Mesothelial cell of epicardium (in vitro differentiated cells): ENCODE measurements at regions not wholly inside any gene's neighbourhood (a gene's known extent, or its start where the extent isn't known, plus 50 kb on each side); places are given as distances from the start of the nearest gene placed in this dataset.

Experiments
- DNase-seq, 2 experiments: peaks; one replicate each; pipeline ENCODE4 v3.0.0; 2021; ENCODE audit warnings: low spot score in 2 of 2; ENCODE audit not compliant: unreplicated experiment in 2 of 2
- H3K27ac Mint-ChIP-seq: 2 replicates; pipeline ENCODE4 v1.8.0; 2021; ENCODE audit warnings: mixed read lengths
- H3K27me3 Mint-ChIP-seq: 2 replicates; pipeline ENCODE4 v1.8.0; 2021; ENCODE audit warnings: low read depth, mixed read lengths
- H3K36me3 Mint-ChIP-seq: 2 replicates; pipeline ENCODE4 v1.8.0; 2021; ENCODE audit warnings: mixed read lengths
- H3K4me1 Mint-ChIP-seq: 2 replicates; pipeline ENCODE4 v1.8.0; 2021; ENCODE audit warnings: mixed read lengths
- H3K4me3 Mint-ChIP-seq: 2 replicates; pipeline ENCODE4 v1.8.0; 2021; ENCODE audit warnings: mild to moderate bottlenecking, moderate library complexity, mixed read lengths
- H3K9me3 Mint-ChIP-seq: 2 replicates; pipeline ENCODE4 v1.8.0; 2021; ENCODE audit warnings: mixed read lengths
- TF ChIP-seq, protein P1 (sequence below): fragments of 200-600 bp; sonication (generic); IDR thresholded peaks from one replicate; pipeline ENCODE4 v1.5.0; 2021; ENCODE audit warnings: antibody characterized with exemption; ENCODE audit not compliant: unreplicated experiment

GRCh38 chr1:78348496-78349284 is 142.1 kb upstream of the PTGFR start:
- Mint-ChIP-seq H3K4me3 (no peak overlapping the region), H3K4me1 (no peaks in the 10 kb centered on the region), H3K27ac (no peak overlapping the region), H3K27me3 (peaks cover 37% of the 10 kb centered on the region), H3K36me3 (no peaks in the 10 kb centered on the region), H3K9me3 (peaks cover 4% of the 10 kb centered on the region)
- no peak for DNase-seq
- TF ChIP-seq, protein P1, sequence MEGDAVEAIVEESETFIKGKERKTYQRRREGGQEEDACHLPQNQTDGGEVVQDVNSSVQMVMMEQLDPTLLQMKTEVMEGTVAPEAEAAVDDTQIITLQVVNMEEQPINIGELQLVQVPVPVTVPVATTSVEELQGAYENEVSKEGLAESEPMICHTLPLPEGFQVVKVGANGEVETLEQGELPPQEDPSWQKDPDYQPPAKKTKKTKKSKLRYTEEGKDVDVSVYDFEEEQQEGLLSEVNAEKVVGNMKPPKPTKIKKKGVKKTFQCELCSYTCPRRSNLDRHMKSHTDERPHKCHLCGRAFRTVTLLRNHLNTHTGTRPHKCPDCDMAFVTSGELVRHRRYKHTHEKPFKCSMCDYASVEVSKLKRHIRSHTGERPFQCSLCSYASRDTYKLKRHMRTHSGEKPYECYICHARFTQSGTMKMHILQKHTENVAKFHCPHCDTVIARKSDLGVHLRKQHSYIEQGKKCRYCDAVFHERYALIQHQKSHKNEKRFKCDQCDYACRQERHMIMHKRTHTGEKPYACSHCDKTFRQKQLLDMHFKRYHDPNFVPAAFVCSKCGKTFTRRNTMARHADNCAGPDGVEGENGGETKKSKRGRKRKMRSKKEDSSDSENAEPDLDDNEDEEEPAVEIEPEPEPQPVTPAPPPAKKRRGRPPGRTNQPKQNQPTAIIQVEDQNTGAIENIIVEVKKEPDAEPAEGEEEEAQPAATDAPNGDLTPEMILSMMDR = no peak

DNA sequence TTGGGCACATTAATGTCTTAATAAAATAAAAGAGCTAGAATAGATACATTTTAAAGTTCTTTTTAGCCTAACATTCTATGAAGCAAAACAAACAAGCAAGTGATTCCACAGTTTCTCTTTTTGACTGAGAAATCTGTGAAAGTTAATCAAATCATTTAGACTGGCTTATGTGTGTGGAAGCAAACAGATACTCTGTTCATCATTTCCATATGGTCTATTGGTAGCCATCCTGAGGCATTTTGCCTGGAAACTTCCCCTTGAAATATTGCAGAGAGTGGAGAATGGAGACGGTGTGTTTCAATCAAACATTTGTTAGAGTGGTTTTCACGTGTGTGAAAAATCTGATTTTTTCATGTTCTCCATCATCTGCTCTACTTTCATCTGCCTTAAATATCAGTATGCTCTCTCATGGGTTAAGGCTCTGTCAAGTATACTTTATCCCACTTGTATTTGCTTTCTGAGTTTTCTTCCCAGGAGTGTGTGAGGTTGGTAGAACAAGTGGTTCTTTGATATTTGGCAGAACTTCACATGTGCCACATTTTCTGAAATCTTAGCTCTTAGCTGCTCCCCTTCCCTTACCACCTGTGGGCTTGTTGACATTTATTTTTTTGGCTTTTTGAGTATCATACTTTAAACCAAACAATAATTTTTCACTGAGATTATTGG is 139.1 kb upstream of the PTGFR start:
- TF ChIP-seq, protein P1 = no peak
- H3K4me1 Mint-ChIP-seq = no peaks in the 10 kb centered on the region
- no peak overlapping the region for H3K27ac Mint-ChIP-seq
- H3K36me3 Mint-ChIP-seq = no peaks in the 10 kb centered on the region
- peaks cover 4% of the 10 kb centered on the region for H3K9me3 Mint-ChIP-seq
- no peak for DNase-seq
- H3K4me3 Mint-ChIP-seq = no peak overlapping the region
- peaks cover 33% of the 10 kb centered on the region for H3K27me3 Mint-ChIP-seq

DNA sequence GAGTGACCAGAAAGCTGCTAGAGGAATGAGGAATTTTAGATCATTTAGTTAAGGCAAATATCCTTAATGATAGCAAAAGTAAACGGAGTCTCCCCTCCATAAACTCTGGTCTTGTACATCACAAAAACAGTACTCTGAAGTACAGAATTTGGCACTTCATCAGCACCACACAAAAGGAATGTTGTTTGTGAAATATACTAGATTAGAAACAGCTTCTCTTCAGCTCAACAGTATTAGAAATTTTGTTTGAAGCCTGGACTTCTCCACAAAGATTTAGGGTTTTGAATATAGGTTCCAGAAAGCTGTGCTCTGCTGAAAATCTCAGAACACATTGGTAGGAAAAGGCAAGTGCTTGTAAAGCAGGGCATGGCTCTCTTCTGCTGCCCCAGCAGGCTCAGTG is 135.1 kb upstream of the PTGFR start:
- Mint-ChIP-seq H3K36me3 (no peaks in the 10 kb centered on the region), H3K9me3 (no peaks in the 10 kb centered on the region), H3K4me1 (no peaks in the 10 kb centered on the region), H3K27ac (no peak overlapping the region), H3K27me3 (peaks cover 36% of the 10 kb centered on the region), H3K4me3 (no peak overlapping the region)
- TF ChIP-seq, protein P1 = no peak
- no peak for DNase-seq

DNA sequence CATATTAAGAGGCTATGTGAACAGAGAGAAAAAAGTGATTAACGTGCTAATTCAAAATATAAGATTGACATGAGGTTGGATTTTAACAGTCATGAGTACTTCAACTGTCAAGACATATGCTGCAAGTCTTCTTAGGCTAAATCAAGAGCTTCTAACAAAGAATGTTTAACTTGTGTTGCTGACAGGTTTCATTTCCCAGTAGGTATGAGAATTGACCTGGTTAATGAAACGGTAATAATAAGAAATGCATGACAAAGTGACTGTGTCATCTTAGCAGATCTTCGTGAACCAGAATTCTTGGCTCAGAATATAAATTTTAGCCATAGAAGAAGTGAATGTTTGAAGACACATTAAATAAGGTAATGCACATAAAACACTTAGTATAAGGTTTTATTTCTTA is 132.6 kb upstream of the PTGFR start:
- H3K9me3 Mint-ChIP-seq = no peaks in the 10 kb centered on the region
- H3K36me3 Mint-ChIP-seq = no peaks in the 10 kb centered on the region
- no peak overlapping the region for H3K27ac Mint-ChIP-seq
- no peaks in the 10 kb centered on the region for H3K4me1 Mint-ChIP-seq
- TF ChIP-seq, protein P1 = no peak
- H3K4me3 Mint-ChIP-seq = no peak overlapping the region
- H3K27me3 Mint-ChIP-seq = peaks cover 30% of the 10 kb centered on the region
- DNase-seq = no peak

DNA sequence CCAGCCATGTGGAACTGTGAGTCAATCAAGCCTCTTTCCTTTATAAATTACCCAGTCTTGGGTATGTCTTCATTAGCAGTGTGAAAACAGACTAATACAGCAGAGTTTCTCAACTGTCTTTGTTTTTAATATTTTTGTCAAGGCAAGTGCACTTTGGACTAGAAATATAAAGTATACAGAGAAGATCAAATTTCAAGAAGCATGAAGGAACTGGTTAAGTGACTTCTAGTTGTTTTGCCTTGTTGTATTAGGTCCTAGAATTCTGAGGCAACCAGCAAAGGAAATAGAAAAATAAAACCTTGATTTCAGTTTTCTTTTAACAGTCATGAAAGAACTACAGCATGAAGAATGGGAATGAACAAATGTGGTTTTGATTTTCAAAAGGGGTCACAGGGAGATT is 131.1 kb upstream of the PTGFR start:
- no peaks in the 10 kb centered on the region for H3K4me1 Mint-ChIP-seq
- TF ChIP-seq, protein P1 = no peak
- DNase-seq = no peak
- no peaks in the 10 kb centered on the region for H3K9me3 Mint-ChIP-seq
- H3K27ac Mint-ChIP-seq = no peak overlapping the region
- no peak overlapping the region for H3K4me3 Mint-ChIP-seq
- H3K27me3 Mint-ChIP-seq = peaks cover 23% of the 10 kb centered on the region
- no peaks in the 10 kb centered on the region for H3K36me3 Mint-ChIP-seq
